ENCODE measurements at regions not wholly inside any gene's neighbourhood (a gene's known extent, or its start where the extent isn't known, plus 50 kb on each side); places are given as distances from the start of the nearest gene placed in this dataset.

GRCh38 chr1:201694608-201695335, 134.2 kb upstream of the IPO9 start:
- DNase-seq (ENCODE audit: low read depth, low spot score): no peak
- Mint-ChIP-seq H3K27ac (ENCODE audit: unreplicated experiment) (peak overlapping the region; percentile 90), H3K27me3 (ENCODE audit: low read depth) (no peaks in the 10 kb centered on the region), H3K4me1 (peaks cover 9% of the 10 kb centered on the region), H3K4me3 (peak overlapping the region; percentile 54), H3K9me3 (no peaks in the 10 kb centered on the region), H3K36me3 (ENCODE audit: low read depth) (peaks cover 5% of the 10 kb centered on the region)
- no peak for TF ChIP-seq CTCF (conservative IDR thresholded peaks at IDR 0.05)

- DNase-seq (ENCODE audit: low read depth, low spot score): no peak
- no peak overlapping the region for H3K27ac Mint-ChIP-seq (ENCODE audit: unreplicated experiment)
- H3K27me3 Mint-ChIP-seq (ENCODE audit: low read depth): no peaks in the 10 kb centered on the region
- H3K9me3 Mint-ChIP-seq: no peaks in the 10 kb centered on the region
- H3K4me3 Mint-ChIP-seq: no peak overlapping the region
- H3K36me3 Mint-ChIP-seq (ENCODE audit: low read depth): peaks cover 3% of the 10 kb centered on the region
- TF ChIP-seq CTCF (conservative IDR thresholded peaks at IDR 0.05): no peak
- H3K4me1 Mint-ChIP-seq: peaks cover 9% of the 10 kb centered on the region
These were observed 133.3 kb upstream of the IPO9 start for GRCh38 chr1:201695607-201696006.

- peak overlapping the region; percentile 73 for H3K27ac Mint-ChIP-seq (ENCODE audit: unreplicated experiment)
- DNase-seq (ENCODE audit: low read depth, low spot score): no peak
- TF ChIP-seq CTCF (conservative IDR thresholded peaks at IDR 0.05): no peak
- no peaks in the 10 kb centered on the region for H3K27me3 Mint-ChIP-seq (ENCODE audit: low read depth)
- peaks cover 3% of the 10 kb centered on the region for H3K36me3 Mint-ChIP-seq (ENCODE audit: low read depth)
- H3K4me3 Mint-ChIP-seq: peak overlapping the region; percentile 50
- H3K9me3 Mint-ChIP-seq: no peaks in the 10 kb centered on the region
- peaks cover 9% of the 10 kb centered on the region for H3K4me1 Mint-ChIP-seq
These were observed 132.7 kb upstream of the IPO9 start for GRCh38 chr1:201696217-201696761.

GRCh38 chr1:201697174-201697573, 131.8 kb upstream of the IPO9 start:
- TF ChIP-seq CTCF (conservative IDR thresholded peaks at IDR 0.05): no peak
- Mint-ChIP-seq H3K27ac (ENCODE audit: unreplicated experiment) (no peak overlapping the region), H3K36me3 (ENCODE audit: low read depth) (peaks cover 3% of the 10 kb centered on the region), H3K9me3 (no peaks in the 10 kb centered on the region), H3K27me3 (ENCODE audit: low read depth) (no peaks in the 10 kb centered on the region), H3K4me3 (peak overlapping the region; percentile 50), H3K4me1 (peaks cover 9% of the 10 kb centered on the region)
- no peak for DNase-seq (ENCODE audit: low read depth, low spot score)

- no peak for DNase-seq (ENCODE audit: low read depth, low spot score)
- H3K36me3 Mint-ChIP-seq (ENCODE audit: low read depth): peaks cover 5% of the 10 kb centered on the region
- H3K27ac Mint-ChIP-seq (ENCODE audit: unreplicated experiment): no peak overlapping the region
- no peak overlapping the region for H3K4me3 Mint-ChIP-seq
- no peak for TF ChIP-seq CTCF (conservative IDR thresholded peaks at IDR 0.05)
- peaks cover 2% of the 10 kb centered on the region for H3K9me3 Mint-ChIP-seq
- H3K27me3 Mint-ChIP-seq (ENCODE audit: low read depth): no peaks in the 10 kb centered on the region
- peaks cover 18% of the 10 kb centered on the region for H3K4me1 Mint-ChIP-seq
These were observed 127.1 kb upstream of the IPO9 start for GRCh38 chr1:201701831-201702230.
